Upper lobe of right lung (tissue), 1 donor: ENCODE measurements at regions not wholly inside any gene's neighbourhood (a gene's known extent, or its start where the extent isn't known, plus 50 kb on each side); places are given as distances from the start of the nearest gene placed in this dataset.

ENCODE experiments used
- ATAC-seq: fragments of 200-7000 bp; cut with Tn5 transposase; one replicate; pipeline ENCODE4 v1.9.1; 2020; ENCODE audit warnings: mild to moderate bottlenecking, moderate library complexity
- DNase-seq: peaks from one replicate; pipeline ENCODE4 v3.0.0-alpha.2; 2020
- H3K27ac ChIP-seq: fragments of 200-600 bp; one replicate; pipeline ENCODE4 v1.8.0; 2022
- H3K27me3 ChIP-seq: fragments of 200-600 bp; one replicate; pipeline ENCODE4 v1.8.0; 2022; ENCODE audit warnings: mild to moderate bottlenecking
- H3K36me3 ChIP-seq: fragments of 200-600 bp; one replicate; pipeline ENCODE4 v1.8.0; 2022
- H3K4me1 ChIP-seq: fragments of 200-600 bp; one replicate; pipeline ENCODE4 v1.8.0; 2022
- H3K4me3 ChIP-seq: fragments of 200-600 bp; one replicate; pipeline ENCODE4 v1.8.0; 2022; ENCODE audit warnings: mild to moderate bottlenecking
- H3K9me3 ChIP-seq: fragments of 200-600 bp; one replicate; pipeline ENCODE4 v1.8.0; 2022
- CTCF ChIP-seq: fragments of 200-600 bp; IDR thresholded peaks from one replicate; pipeline ENCODE4 v1.8.0; 2022; ENCODE audit warnings: antibody characterized with exemption
- intact Hi-C: fragments of 100-400 bp; cut with DNase I; formaldehyde crosslinking; loops from one replicate; pipeline ENCODE4 v1.11.0; 2022
- donor health status: DM: no; HTN: yes; CAD: no; lungs with severe emphysema.

- Histone ChIP-seq H3K9me3 (no peaks in the 10 kb centered on the region), H3K27ac (no peak overlapping the region), H3K4me1 (no peaks in the 10 kb centered on the region), H3K27me3 (no peaks in the 10 kb centered on the region), H3K4me3 (no peak overlapping the region), H3K36me3 (no peaks in the 10 kb centered on the region)
- no peak for TF ChIP-seq CTCF
- intact Hi-C loops, result no loop called here
- no peak for DNase-seq
- ATAC-seq, result no peak
These were observed 885.7 kb downstream of the PLA2G4A start for GRCh38 chr1:187714470-187714869.

GRCh38 chr1:187715483-187715882, 886.7 kb downstream of the PLA2G4A start:
- H3K4me3 ChIP-seq, result no peak overlapping the region
- H3K4me1 ChIP-seq, result no peaks in the 10 kb centered on the region
- TF ChIP-seq CTCF, result no peak
- H3K27me3 ChIP-seq, result no peaks in the 10 kb centered on the region
- DNase-seq, result no peak
- H3K36me3 ChIP-seq, result no peaks in the 10 kb centered on the region
- H3K9me3 ChIP-seq, result no peaks in the 10 kb centered on the region
- no peak overlapping the region for H3K27ac ChIP-seq
- no peak for ATAC-seq
- intact Hi-C loops, result no loop called here

GRCh38 chr1:187716160-187716559, 887.4 kb downstream of the PLA2G4A start:
- H3K4me1 ChIP-seq, result no peaks in the 10 kb centered on the region
- no peaks in the 10 kb centered on the region for H3K36me3 ChIP-seq
- no peak overlapping the region for H3K4me3 ChIP-seq
- no peaks in the 10 kb centered on the region for H3K27me3 ChIP-seq
- DNase-seq, result no peak
- ATAC-seq, result no peak
- TF ChIP-seq CTCF, result no peak
- intact Hi-C loops, result no loop called here
- no peaks in the 10 kb centered on the region for H3K9me3 ChIP-seq
- H3K27ac ChIP-seq, result no peak overlapping the region

GRCh38 chr1:187718527-187718926, 889.8 kb downstream of the PLA2G4A start:
- DNase-seq (no peak), ATAC-seq (no peak)
- intact Hi-C loops, result no loop called here
- no peak overlapping the region for H3K27ac ChIP-seq
- TF ChIP-seq CTCF, result no peak
- no peaks in the 10 kb centered on the region for H3K9me3 ChIP-seq
- no peaks in the 10 kb centered on the region for H3K4me1 ChIP-seq
- H3K27me3 ChIP-seq, result no peaks in the 10 kb centered on the region
- H3K4me3 ChIP-seq, result no peak overlapping the region
- H3K36me3 ChIP-seq, result no peaks in the 10 kb centered on the region

- H3K9me3 ChIP-seq, result no peaks in the 10 kb centered on the region
- no peak for TF ChIP-seq CTCF
- ATAC-seq, result no peak
- no peak overlapping the region for H3K4me3 ChIP-seq
- intact Hi-C loops, result no loop called here
- no peak overlapping the region for H3K27ac ChIP-seq
- no peaks in the 10 kb centered on the region for H3K27me3 ChIP-seq
- no peak for DNase-seq
- no peaks in the 10 kb centered on the region for H3K36me3 ChIP-seq
- no peaks in the 10 kb centered on the region for H3K4me1 ChIP-seq
These were observed 892.5 kb downstream of the PLA2G4A start for GRCh38 chr1:187721216-187721615.

GRCh38 chr1:187725216-187725615, 896.5 kb downstream of the PLA2G4A start:
- Histone ChIP-seq H3K27ac (no peak overlapping the region), H3K4me3 (no peak overlapping the region), H3K27me3 (no peaks in the 10 kb centered on the region), H3K9me3 (no peaks in the 10 kb centered on the region), H3K36me3 (no peaks in the 10 kb centered on the region), H3K4me1 (no peaks in the 10 kb centered on the region)
- intact Hi-C loops, result no loop called here
- DNase-seq, result no peak
- no peak for ATAC-seq
- TF ChIP-seq CTCF, result no peak
